Lower leg skin (tissue), 3 donors: ENCODE measurements at regions not wholly inside any gene's neighbourhood (a gene's known extent, or its start where the extent isn't known, plus 50 kb on each side); places are given as distances from the start of the nearest gene placed in this dataset.

Source experiments
- POLR2A ChIP-seq, 2 donors: fragments of 450-650 bp; IDR thresholded peaks; one replicate each; pipeline ENCODE4 v1.6.1; 2016 to 2017; ENCODE audit warnings: antibody characterized with exemption in 2 of 2, mild to moderate bottlenecking in 1 of 2, moderate library complexity in 1 of 2
- TF ChIP-seq, protein P1 (sequence below), 3 donors: fragments of 450-650 bp; IDR thresholded peaks; one replicate each; pipeline ENCODE4 v1.5.1; 2016; ENCODE audit warnings: antibody characterized with exemption in 3 of 3, mild to moderate bottlenecking in 3 of 3, moderate library complexity in 2 of 3

DNA sequence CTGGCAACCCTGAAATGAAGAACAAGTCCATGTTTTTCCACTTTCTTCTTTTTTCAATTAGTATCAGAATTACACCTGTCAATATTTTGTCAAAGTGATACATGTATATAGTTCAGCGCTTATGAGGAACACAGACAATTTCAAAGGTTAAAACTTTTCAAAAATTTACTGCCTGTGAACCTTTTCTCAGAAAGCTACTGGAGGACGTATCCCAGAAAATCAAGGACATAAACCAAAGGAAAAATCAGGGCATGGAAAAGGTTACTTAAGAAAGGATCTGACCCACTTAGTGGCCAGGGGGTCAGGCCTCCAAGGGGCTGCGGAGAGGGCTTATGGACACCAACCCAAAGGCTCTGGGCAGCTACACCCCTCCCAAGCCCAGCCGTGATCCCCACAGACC is 81.1 kb upstream of the ACTRT2 start:
- TF ChIP-seq, protein P1, sequence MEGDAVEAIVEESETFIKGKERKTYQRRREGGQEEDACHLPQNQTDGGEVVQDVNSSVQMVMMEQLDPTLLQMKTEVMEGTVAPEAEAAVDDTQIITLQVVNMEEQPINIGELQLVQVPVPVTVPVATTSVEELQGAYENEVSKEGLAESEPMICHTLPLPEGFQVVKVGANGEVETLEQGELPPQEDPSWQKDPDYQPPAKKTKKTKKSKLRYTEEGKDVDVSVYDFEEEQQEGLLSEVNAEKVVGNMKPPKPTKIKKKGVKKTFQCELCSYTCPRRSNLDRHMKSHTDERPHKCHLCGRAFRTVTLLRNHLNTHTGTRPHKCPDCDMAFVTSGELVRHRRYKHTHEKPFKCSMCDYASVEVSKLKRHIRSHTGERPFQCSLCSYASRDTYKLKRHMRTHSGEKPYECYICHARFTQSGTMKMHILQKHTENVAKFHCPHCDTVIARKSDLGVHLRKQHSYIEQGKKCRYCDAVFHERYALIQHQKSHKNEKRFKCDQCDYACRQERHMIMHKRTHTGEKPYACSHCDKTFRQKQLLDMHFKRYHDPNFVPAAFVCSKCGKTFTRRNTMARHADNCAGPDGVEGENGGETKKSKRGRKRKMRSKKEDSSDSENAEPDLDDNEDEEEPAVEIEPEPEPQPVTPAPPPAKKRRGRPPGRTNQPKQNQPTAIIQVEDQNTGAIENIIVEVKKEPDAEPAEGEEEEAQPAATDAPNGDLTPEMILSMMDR (IDR thresholded peaks at IDR 0.05) = no peak
- TF ChIP-seq POLR2A (IDR thresholded peaks at IDR 0.05) = no peak
